ENCODE measurements at regions not wholly inside any gene's neighbourhood (a gene's known extent, or its start where the extent isn't known, plus 50 kb on each side); places are given as distances from the start of the nearest gene placed in this dataset.

- FAIRE-seq: no peak
- ChIA-PET POLR2A (no interaction called here), CTCF (interaction anchor here (1.2 kb wide), 1 partner anchor 23 kb away, joined by 3 read pairs; no protein-coding TSS in a partner anchor)
- no peak overlapping the region for H3K4me3 ChIP-seq
- WGBS (ENCODE audit: missing lambda C conversion rate): 59% methylated on average over 2 of the region's 2 CpGs
- no peak for ATAC-seq
- no peak for DNase-seq (ENCODE audit: low read depth in 1 of 2, low spot score in 1 of 2)
- H3K4me1 ChIP-seq: no peaks in the 10 kb centered on the region
- no peak overlapping the region for H3K4me2 ChIP-seq
- no peak overlapping the region for H3K27ac ChIP-seq
- H3K9me3 ChIP-seq: no peaks in the 10 kb centered on the region
- TF ChIP-seq BCL3 (IDR thresholded peaks at IDR 0.05) (no peak), JUN (IDR thresholded peaks at IDR 0.05) (no peak), POLR2A (IDR thresholded peaks at IDR 0.05; ENCODE audit: low read length) (no peak), ZSCAN20 (CRISPR knock-in tag; IDR thresholded peaks at IDR 0.05) (no peak), NFE2L2 (conservative IDR thresholded peaks at IDR 0.05; ENCODE audit: low read length) (no peak), BHLHE40 (IDR thresholded peaks at IDR 0.05; ENCODE audit: low read depth, low read length) (no peak), RFX5 (IDR thresholded peaks at IDR 0.05) (no peak), RNF2 (IDR thresholded peaks at IDR 0.05; ENCODE audit: borderline replicate concordance, low read depth) (no peak), CBX2 (IDR thresholded peaks at IDR 0.05; ENCODE audit: borderline replicate concordance, low read depth) (no peak), KDM5A (IDR thresholded peaks at IDR 0.05) (no peak), FOSB (CRISPR knock-in tag; IDR thresholded peaks at IDR 0.05) (no peak), TP53 (CRISPR knock-in tag; IDR thresholded peaks at IDR 0.05) (no peak), PBX3 (IDR thresholded peaks at IDR 0.05) (no peak), HOXB5 (CRISPR knock-in tag; IDR thresholded peaks at IDR 0.05) (no peak), ZFP36 (IDR thresholded peaks at IDR 0.05; ENCODE audit: borderline replicate concordance, partially characterized antibody) (no peak), CEBPB (IDR thresholded peaks at IDR 0.05) (no peak), E2F6 (IDR thresholded peaks at IDR 0.05; ENCODE audit: borderline replicate concordance, low read depth) (no peak), NPAS2 (CRISPR knock-in tag; IDR thresholded peaks at IDR 0.05; ENCODE audit: borderline replicate concordance) (no peak), HDAC2 (IDR thresholded peaks at IDR 0.05) (no peak)
- TF ChIP-seq, protein P1, sequence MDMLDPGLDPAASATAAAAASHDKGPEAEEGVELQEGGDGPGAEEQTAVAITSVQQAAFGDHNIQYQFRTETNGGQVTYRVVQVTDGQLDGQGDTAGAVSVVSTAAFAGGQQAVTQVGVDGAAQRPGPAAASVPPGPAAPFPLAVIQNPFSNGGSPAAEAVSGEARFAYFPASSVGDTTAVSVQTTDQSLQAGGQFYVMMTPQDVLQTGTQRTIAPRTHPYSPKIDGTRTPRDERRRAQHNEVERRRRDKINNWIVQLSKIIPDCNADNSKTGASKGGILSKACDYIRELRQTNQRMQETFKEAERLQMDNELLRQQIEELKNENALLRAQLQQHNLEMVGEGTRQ (IDR thresholded peaks at IDR 0.05): no peak
These were observed 57.3 kb upstream of the MAGI3 start for GRCh38 chr1:113333056-113333455.

DNA sequence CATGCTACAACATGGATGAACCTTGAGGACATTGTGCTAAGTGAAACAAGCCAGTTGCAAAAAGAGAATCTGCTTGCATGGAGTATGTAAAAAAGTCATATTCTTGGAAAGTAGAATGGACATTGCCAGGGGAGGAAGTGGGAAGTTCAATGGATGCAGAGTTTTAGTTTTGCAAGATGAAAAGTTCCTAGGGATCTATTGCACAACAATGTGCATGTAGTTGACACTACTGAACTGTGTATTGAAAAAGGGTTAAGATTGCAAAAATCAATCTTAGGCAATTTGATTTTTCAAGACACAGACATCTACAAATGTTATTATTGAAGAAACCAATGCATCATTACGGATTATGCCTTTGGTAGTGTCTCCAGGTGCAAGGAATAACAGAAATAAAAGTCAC, 50.3 kb upstream of the MAGI3 start:
- 50% methylated on average over 1 of the region's 1 CpG for WGBS (ENCODE audit: missing lambda C conversion rate)
- no peak for FAIRE-seq
- CTCF ChIA-PET: no interaction called here
- Histone ChIP-seq H3K9me3 (no peaks in the 10 kb centered on the region), H3K4me3 (no peak overlapping the region), H3K4me2 (no peak overlapping the region), H3K27ac (no peak overlapping the region), H3K4me1 (no peaks in the 10 kb centered on the region)
- POLR2A ChIA-PET: no interaction called here
- TF ChIP-seq KDM5A (IDR thresholded peaks at IDR 0.05) (no peak), PBX3 (IDR thresholded peaks at IDR 0.05) (no peak), GATA3 (IDR thresholded peaks at IDR 0.05; ENCODE audit: borderline replicate concordance) (no peak), NPAS2 (CRISPR knock-in tag; IDR thresholded peaks at IDR 0.05; ENCODE audit: borderline replicate concordance) (no peak), HEYL (CRISPR knock-in tag; IDR thresholded peaks at IDR 0.05) (no peak), ZSCAN20 (CRISPR knock-in tag; IDR thresholded peaks at IDR 0.05) (no peak), KDM1A (IDR thresholded peaks at IDR 0.05; ENCODE audit: low read depth) (no peak), JUNB (IDR thresholded peaks at IDR 0.05) (no peak), BHLHE40 (IDR thresholded peaks at IDR 0.05; ENCODE audit: low read depth, low read length) (no peak), FOSB (CRISPR knock-in tag; IDR thresholded peaks at IDR 0.05) (no peak), ELK1 (IDR thresholded peaks at IDR 0.05; ENCODE audit: low read depth, low read length) (no peak)
- TF ChIP-seq, protein P1 (IDR thresholded peaks at IDR 0.05): no peak
- TF ChIP-seq, protein P2, sequence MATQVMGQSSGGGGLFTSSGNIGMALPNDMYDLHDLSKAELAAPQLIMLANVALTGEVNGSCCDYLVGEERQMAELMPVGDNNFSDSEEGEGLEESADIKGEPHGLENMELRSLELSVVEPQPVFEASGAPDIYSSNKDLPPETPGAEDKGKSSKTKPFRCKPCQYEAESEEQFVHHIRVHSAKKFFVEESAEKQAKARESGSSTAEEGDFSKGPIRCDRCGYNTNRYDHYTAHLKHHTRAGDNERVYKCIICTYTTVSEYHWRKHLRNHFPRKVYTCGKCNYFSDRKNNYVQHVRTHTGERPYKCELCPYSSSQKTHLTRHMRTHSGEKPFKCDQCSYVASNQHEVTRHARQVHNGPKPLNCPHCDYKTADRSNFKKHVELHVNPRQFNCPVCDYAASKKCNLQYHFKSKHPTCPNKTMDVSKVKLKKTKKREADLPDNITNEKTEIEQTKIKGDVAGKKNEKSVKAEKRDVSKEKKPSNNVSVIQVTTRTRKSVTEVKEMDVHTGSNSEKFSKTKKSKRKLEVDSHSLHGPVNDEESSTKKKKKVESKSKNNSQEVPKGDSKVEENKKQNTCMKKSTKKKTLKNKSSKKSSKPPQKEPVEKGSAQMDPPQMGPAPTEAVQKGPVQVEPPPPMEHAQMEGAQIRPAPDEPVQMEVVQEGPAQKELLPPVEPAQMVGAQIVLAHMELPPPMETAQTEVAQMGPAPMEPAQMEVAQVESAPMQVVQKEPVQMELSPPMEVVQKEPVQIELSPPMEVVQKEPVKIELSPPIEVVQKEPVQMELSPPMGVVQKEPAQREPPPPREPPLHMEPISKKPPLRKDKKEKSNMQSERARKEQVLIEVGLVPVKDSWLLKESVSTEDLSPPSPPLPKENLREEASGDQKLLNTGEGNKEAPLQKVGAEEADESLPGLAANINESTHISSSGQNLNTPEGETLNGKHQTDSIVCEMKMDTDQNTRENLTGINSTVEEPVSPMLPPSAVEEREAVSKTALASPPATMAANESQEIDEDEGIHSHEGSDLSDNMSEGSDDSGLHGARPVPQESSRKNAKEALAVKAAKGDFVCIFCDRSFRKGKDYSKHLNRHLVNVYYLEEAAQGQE (IDR thresholded peaks at IDR 0.05): no peak
- no peak for ATAC-seq
- no peak for DNase-seq (ENCODE audit: low read depth in 1 of 2, low spot score in 1 of 2)
